ENCODE measurements at regions not wholly inside any gene's neighbourhood (a gene's known extent, or its start where the extent isn't known, plus 50 kb on each side); places are given as distances from the start of the nearest gene placed in this dataset.

GRCh38 chr18:47566809-47567208 lies 315.3 kb upstream of the SKOR2 start:
- TF ChIP-seq RARB (CRISPR knock-in tag; IDR thresholded peaks at IDR 0.05) (no peak), ZFP3 (CRISPR knock-in tag; IDR thresholded peaks at IDR 0.05) (no peak), ZFP30 (CRISPR knock-in tag; IDR thresholded peaks at IDR 0.05) (no peak), PATZ1 (CRISPR knock-in tag; IDR thresholded peaks at IDR 0.05; ENCODE audit: borderline replicate concordance) (no peak), ARNTL (CRISPR knock-in tag; IDR thresholded peaks at IDR 0.05; ENCODE audit: borderline replicate concordance, low read depth) (no peak)
